Lower leg skin (tissue), 4 donors: ENCODE measurements at regions not wholly inside any gene's neighbourhood (a gene's known extent, or its start where the extent isn't known, plus 50 kb on each side); places are given as distances from the start of the nearest gene placed in this dataset.

Experiments
- DNase-seq, 2 donors: peaks; one replicate each; pipeline ENCODE4 v3.0.0-alpha.2; 2019; ENCODE audit warnings: low spot score in 2 of 2
- H3K4me3 ChIP-seq: fragments of 200-600 bp; sonication (generic); 2 replicates; pipeline ENCODE4 v1.5.1; 2017; ENCODE audit warnings: mild to moderate bottlenecking, low read depth; ENCODE audit not compliant: poor library complexity, severe bottlenecking
- CTCF ChIP-seq, 3 donors: fragments of 450-650 bp; IDR thresholded peaks; one replicate each; pipeline ENCODE4 v1.5.1; 2016; ENCODE audit warnings: antibody characterized with exemption in 3 of 3, mild to moderate bottlenecking in 3 of 3, moderate library complexity in 2 of 3
- POLR2A ChIP-seq, 2 donors: fragments of 450-650 bp; IDR thresholded peaks; one replicate each; pipeline ENCODE4 v1.6.1; 2016 to 2017; ENCODE audit warnings: antibody characterized with exemption in 2 of 2, mild to moderate bottlenecking in 1 of 2, moderate library complexity in 1 of 2
- WGBS, 2 donors: methylation state at CpG; one replicate each; pipeline ENCODE4 v1.1.5; 2018; 5-methylcytosine and 5-hydroxymethylcytosine counted together
- intact Hi-C: fragments of 100-400 bp; cut with DNase I; formaldehyde crosslinking; loops from one replicate; pipeline ENCODE4 v1.15.0; 2023; ENCODE audit warnings: low total_unique reads

DNA sequence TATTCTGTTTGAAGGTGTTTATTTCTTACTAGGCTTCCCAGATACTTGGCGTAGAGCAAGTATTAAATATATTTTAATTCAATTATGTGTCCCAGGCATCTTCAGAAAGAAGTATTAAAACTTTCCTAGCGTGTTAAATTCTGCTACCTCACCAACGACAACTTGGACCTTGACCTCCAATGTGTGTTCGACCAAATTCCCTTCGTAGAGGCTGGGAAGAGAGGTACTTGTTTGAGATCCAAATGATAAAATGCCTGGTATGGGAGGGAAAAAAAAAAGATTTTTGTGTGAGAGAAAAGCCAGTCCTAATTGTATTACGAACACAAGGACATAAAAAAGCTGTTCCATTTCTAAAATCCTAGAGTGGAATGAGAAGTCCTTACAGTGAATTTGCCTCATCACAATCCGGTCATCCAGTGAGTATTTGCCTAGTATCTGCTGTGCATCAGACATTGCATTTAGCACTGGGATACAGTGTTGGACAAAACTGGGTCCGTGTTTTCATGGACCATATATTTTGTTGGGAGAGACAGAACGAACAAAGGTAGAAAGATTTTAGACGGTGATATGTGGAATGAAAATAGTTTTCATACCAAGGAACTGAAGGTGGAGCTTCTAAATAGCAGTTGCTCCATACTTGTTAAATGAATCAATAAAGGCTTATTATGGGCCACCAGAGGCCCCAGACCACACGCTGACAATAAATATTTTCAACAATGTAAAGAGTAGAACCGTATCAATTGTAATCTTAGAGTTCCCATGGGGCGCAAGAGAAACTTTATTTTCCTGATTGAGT, 103.1 kb downstream of the KIF4B start:
- no peak for TF ChIP-seq CTCF (IDR thresholded peaks at IDR 0.05)
- no peak for TF ChIP-seq POLR2A (IDR thresholded peaks at IDR 0.05)
- WGBS, 2 donors = 71 to 73% methylated on average over 13 of the region's 13 CpGs
- intact Hi-C loops = no loop called here
- H3K4me3 ChIP-seq = no peak overlapping the region
- DNase-seq = no peak

DNA sequence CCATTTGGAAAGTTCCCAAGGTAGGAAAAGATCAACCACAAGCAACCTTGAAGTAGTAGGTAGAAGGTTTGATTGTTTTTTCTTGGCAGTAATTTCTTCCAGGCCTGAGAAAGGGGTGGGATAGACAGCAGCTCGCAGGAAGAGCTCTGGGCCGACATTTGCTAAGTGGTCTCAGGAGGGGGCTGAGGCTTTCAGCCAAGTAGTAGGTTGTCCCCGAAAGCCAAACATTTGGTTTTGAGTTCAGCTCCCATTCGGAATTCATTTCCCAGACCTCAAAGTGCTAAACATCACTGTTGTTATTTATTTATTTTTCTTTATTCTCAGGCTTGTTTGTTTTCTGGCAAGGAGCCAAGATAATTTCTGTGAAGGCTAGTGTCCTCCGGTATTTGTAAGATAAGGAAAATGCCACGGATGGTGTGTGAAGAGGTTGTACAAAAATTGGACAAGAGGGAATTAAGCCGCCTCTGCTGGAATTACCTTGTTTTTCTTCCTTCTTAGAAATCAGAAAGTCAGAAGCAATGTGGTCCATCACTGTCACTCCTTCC, 112.1 kb downstream of the KIF4B start:
- WGBS, 2 donors = 39 to 45% methylated on average over 7 of the region's 7 CpGs
- no peak for TF ChIP-seq CTCF (IDR thresholded peaks at IDR 0.05)
- no peak for TF ChIP-seq POLR2A (IDR thresholded peaks at IDR 0.05)
- intact Hi-C loops = no loop called here
- DNase-seq = no peak
- no peak overlapping the region for H3K4me3 ChIP-seq

- TF ChIP-seq POLR2A (IDR thresholded peaks at IDR 0.05) (no peak), CTCF (IDR thresholded peaks at IDR 0.05) (no peak)
- intact Hi-C loops = no loop called here
- no peak for DNase-seq
- no peak overlapping the region for H3K4me3 ChIP-seq
- WGBS, 2 donors = 83 to 84% methylated on average over 3 of the region's 3 CpGs
These were observed 113.0 kb downstream of the KIF4B start for GRCh38 chr5:155126573-155126972.

DNA sequence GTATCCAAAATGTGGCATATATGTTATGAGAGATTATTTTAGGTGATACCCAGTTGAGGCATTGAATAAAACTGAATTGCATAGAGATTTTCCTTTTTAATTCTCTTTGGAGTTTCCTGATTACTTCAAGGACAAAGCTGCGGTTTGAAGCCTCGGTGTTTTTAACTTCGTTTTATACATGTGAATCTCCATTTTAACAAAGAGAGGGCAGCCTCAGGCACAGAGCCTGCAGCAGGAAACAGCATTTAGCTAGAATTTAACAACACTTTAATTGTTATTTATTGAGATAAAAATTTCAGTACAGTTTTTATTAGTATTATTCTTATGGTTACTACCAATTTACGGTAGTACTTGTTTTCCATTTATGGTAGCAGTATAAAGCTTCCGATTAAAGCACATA, 114.0 kb downstream of the KIF4B start:
- WGBS, 2 donors = 79 to 89% methylated on average over 5 of the region's 5 CpGs
- DNase-seq = no peak
- intact Hi-C loops = no loop called here
- TF ChIP-seq CTCF (IDR thresholded peaks at IDR 0.05) (no peak), POLR2A (IDR thresholded peaks at IDR 0.05) (no peak)
- H3K4me3 ChIP-seq = no peak overlapping the region

GRCh38 chr5:155128786-155129512, 115.4 kb downstream of the KIF4B start:
- no peak overlapping the region for H3K4me3 ChIP-seq
- TF ChIP-seq POLR2A (IDR thresholded peaks at IDR 0.05) (no peak), CTCF (IDR thresholded peaks at IDR 0.05) (no peak)
- peak in 1 of 2 donors; percentile 16 for DNase-seq
- WGBS, 2 donors = 60 to 74% methylated on average over 7 of the region's 7 CpGs
- intact Hi-C loops = no loop called here
